NCI-H1417 (cell line): ENCODE measurements at regions not wholly inside any gene's neighbourhood (a gene's known extent, or its start where the extent isn't known, plus 50 kb on each side); places are given as distances from the start of the nearest gene placed in this dataset.
"Not testable (repeated sequence)": the region's sequence is repeated elsewhere in the genome, so short reads cannot be mapped to it uniquely, and the experiment has no call there.

Source experiments
- DNase-seq, 3 experiments: peaks; one replicate each; lab custom pipeline; 2025; lab: John Stamatoyannopoulos, UW

- no peak for DNase-seq
Observed at GRCh38 chrX:40373641-40374040, 207.1 kb upstream of the ATP6AP2 start.

- no peak for DNase-seq
Observed at GRCh38 chrX:40373025-40373424, 207.7 kb upstream of the ATP6AP2 start.

GRCh38 chrX:40371376-40371775, 209.4 kb upstream of the ATP6AP2 start:
- no peak for DNase-seq

- no peak for DNase-seq
Observed at GRCh38 chrX:40368611-40369061, 212.1 kb upstream of the ATP6AP2 start.

- DNase-seq: no peak
Observed at GRCh38 chrX:40366661-40367060, 214.1 kb upstream of the ATP6AP2 start.

GRCh38 chrX:40362291-40362690, 218.5 kb upstream of the ATP6AP2 start:
- not testable (repeated sequence) for DNase-seq

- no peak for DNase-seq
Observed at GRCh38 chrX:40360557-40360956, 220.2 kb upstream of the ATP6AP2 start.

GRCh38 chrX:40359593-40359992, 221.2 kb upstream of the ATP6AP2 start:
- no peak for DNase-seq

GRCh38 chrX:40358994-40359393, 221.8 kb upstream of the ATP6AP2 start:
- no peak for DNase-seq

GRCh38 chrX:40349251-40349650, 231.5 kb upstream of the ATP6AP2 start:
- DNase-seq: no peak

GRCh38 chrX:40346379-40346778, 234.4 kb upstream of the ATP6AP2 start:
- DNase-seq: no peak

- DNase-seq: no peak
Observed at GRCh38 chrX:40343319-40343718, 237.5 kb upstream of the ATP6AP2 start.

GRCh38 chrX:40340116-40340515, 240.7 kb upstream of the ATP6AP2 start:
- peak in 1 of 3 experiments; percentile 17 for DNase-seq

- no peak for DNase-seq
Observed at GRCh38 chrX:40333344-40333743, 235.6 kb upstream of the BCOR start.

GRCh38 chrX:40331762-40332161, 234.0 kb upstream of the BCOR start:
- no peak for DNase-seq

- no peak for DNase-seq
Observed at GRCh38 chrX:40331353-40331752, 233.6 kb upstream of the BCOR start.

GRCh38 chrX:40329616-40330015, 231.9 kb upstream of the BCOR start:
- no peak for DNase-seq

- DNase-seq: no peak
Observed at GRCh38 chrX:40327085-40327484, 229.3 kb upstream of the BCOR start.

- DNase-seq: no peak
Observed at GRCh38 chrX:40326186-40326965, 228.6 kb upstream of the BCOR start.

GRCh38 chrX:40325161-40325560, 227.4 kb upstream of the BCOR start:
- DNase-seq: no peak

- DNase-seq: no peak
Observed at GRCh38 chrX:40323977-40324376, 226.2 kb upstream of the BCOR start.

GRCh38 chrX:40320819-40321218, 223.1 kb upstream of the BCOR start:
- DNase-seq: no peak

GRCh38 chrX:40318801-40319200, 221.0 kb upstream of the BCOR start:
- DNase-seq: no peak

GRCh38 chrX:40318076-40318475, 220.3 kb upstream of the BCOR start:
- no peak for DNase-seq
